ENCODE measurements at regions not wholly inside any gene's neighbourhood (a gene's known extent, or its start where the extent isn't known, plus 50 kb on each side); places are given as distances from the start of the nearest gene placed in this dataset.
"Not testable (repeated sequence)": the region's sequence is repeated elsewhere in the genome, so short reads cannot be mapped to it uniquely, and the experiment has no call there.

DNA sequence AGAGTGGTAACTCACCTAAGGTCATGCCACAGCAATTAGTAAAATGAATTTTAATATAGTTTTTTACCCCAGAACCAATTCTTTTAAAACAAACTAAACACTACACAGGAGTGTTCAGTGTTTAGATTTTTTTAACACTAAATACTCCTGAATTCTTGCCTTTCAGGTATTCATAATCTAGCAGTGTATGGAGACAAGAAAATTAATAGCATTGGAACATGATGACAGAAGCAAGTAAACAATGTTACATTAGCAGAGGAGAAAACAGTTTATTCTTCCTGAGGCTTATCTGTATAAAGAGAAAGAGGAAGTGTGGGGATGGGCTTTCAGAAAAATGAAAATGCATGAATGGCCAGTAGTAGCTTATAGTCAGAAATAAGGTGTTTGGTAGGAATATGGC lies 222.1 kb upstream of the FAT3 start:
- POLR2A ChIA-PET = no interaction called here
- no peak for DNase-seq (ENCODE audit: extremely low spot score)
- TF ChIP-seq, protein P1, sequence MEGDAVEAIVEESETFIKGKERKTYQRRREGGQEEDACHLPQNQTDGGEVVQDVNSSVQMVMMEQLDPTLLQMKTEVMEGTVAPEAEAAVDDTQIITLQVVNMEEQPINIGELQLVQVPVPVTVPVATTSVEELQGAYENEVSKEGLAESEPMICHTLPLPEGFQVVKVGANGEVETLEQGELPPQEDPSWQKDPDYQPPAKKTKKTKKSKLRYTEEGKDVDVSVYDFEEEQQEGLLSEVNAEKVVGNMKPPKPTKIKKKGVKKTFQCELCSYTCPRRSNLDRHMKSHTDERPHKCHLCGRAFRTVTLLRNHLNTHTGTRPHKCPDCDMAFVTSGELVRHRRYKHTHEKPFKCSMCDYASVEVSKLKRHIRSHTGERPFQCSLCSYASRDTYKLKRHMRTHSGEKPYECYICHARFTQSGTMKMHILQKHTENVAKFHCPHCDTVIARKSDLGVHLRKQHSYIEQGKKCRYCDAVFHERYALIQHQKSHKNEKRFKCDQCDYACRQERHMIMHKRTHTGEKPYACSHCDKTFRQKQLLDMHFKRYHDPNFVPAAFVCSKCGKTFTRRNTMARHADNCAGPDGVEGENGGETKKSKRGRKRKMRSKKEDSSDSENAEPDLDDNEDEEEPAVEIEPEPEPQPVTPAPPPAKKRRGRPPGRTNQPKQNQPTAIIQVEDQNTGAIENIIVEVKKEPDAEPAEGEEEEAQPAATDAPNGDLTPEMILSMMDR (IDR thresholded peaks at IDR 0.05; ENCODE audit: control extremely low read depth, extremely low read depth, low read depth, missing control alignments) = no peak
- CTCF ChIA-PET = no interaction called here

DNA sequence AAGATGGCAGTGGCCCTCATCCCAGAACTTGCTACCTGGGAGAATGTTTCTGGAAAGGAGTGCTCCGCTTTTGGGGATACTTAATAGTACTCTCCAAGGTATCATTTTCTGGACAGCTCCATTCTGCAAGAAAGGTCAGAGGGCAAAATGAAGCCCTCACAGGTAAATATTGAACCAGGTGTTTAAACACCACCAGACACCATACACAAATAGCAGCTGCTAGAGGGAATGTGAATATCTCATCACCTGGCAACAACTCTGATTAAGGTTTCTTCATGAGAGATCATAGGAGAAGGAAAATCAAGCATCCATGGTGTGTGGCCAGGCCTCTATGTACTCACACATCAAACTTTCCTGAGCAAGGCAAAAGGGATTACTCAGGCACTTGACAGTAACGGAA lies 226.1 kb upstream of the FAT3 start:
- DNase-seq (ENCODE audit: extremely low spot score) = no peak
- POLR2A ChIA-PET = no interaction called here
- TF ChIP-seq, protein P1 (IDR thresholded peaks at IDR 0.05; ENCODE audit: control extremely low read depth, extremely low read depth, low read depth, missing control alignments) = no peak
- CTCF ChIA-PET = no interaction called here

DNA sequence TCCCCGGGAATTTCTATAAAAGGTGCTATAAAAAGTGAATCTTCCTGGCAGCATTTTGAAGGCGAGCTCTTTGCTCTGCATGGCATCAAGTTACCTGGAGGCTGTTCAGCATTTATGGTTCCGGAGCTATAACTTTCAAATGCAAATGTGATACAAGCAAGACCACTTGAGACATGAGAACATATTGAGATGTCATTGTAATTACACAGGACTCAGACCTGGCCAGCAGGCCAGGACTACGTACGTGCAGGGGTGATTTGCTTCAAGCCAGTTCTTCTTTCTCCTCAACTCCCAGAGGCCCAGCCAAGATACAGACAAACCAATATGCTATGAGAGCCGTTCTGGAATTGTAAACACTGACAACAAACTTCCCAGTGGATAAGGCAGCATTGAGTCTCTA lies 227.4 kb upstream of the FAT3 start:
- ChIA-PET POLR2A (no interaction called here), CTCF (interaction anchor here (1.6 kb wide), 1 partner anchor 13 kb away, joined by 7 read pairs; no protein-coding TSS in a partner anchor)
- TF ChIP-seq, protein P1 (IDR thresholded peaks at IDR 0.05; ENCODE audit: control extremely low read depth, extremely low read depth, low read depth, missing control alignments) = no peak
- DNase-seq (ENCODE audit: extremely low spot score) = no peak

DNA sequence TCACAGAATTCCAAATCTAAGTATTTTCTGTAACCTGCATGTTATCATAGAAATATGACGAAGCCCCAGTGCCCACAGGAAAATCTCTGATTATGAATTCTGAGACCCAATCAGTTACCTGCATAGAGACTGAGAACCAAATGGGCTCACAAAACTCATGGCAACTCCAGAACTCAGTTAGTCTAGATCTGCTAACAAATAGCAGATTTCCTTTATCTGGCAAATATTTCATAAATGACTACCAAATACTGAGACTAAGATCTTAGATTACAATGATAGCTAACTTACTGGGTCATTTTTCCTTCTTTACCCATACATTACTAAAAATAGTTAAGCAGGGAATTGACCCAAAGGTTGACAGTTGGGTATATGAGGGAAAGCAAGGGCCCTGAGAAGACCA lies 228.1 kb upstream of the FAT3 start:
- ChIA-PET POLR2A (no interaction called here), CTCF (interaction anchor here (1.6 kb wide), 1 partner anchor 13 kb away, joined by 7 read pairs; no protein-coding TSS in a partner anchor)
- TF ChIP-seq, protein P1 (IDR thresholded peaks at IDR 0.05; ENCODE audit: control extremely low read depth, extremely low read depth, low read depth, missing control alignments) = no peak
- DNase-seq (ENCODE audit: extremely low spot score) = no peak

DNA sequence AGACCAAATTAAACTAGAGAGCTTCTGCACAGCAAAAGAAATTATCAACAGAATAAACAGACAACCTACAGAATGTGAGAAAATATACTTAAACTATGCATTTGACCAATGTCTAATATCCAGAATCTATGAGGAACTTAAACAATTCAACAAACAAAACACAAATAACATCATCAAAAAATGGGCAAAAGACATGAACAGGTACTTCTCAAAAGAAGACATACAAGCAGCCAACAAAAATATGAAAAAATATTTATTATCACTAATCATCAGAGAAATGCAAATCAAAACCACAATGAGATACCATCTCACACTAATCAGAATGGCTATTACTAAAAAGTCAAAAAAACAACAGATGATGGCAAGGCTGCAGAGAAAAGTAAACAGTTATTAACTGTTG lies 236.2 kb upstream of the FAT3 start:
- POLR2A ChIA-PET; DNase-seq (ENCODE audit: extremely low spot score): not testable (repeated sequence)
- CTCF ChIA-PET = interaction anchor here (1.2 kb wide), 1 partner anchor 29 kb away, joined by 3 read pairs; no protein-coding TSS in a partner anchor

DNA sequence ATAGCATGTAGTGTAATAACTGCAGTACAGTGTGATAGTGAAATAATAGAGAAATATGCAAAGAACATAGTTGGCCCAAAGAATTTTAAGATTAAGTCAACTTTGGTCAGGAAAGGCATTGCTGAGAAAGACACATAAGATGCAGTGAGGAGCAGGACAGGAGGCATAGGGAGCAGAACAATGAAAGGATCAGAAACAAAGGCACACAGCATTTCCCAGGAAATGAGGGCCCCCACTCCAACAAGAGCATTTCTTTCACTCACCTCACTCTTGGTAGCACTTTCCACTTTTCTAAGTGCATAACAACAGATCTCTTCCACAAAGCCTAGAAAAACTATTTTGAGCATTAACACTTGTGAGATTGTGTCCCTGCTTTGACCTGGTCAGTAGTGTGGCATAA lies 238.4 kb upstream of the FAT3 start:
- POLR2A ChIA-PET = no interaction called here
- DNase-seq (ENCODE audit: extremely low spot score) = no peak
- CTCF ChIA-PET = no interaction called here
- TF ChIP-seq, protein P1 (IDR thresholded peaks at IDR 0.05; ENCODE audit: control extremely low read depth, extremely low read depth, low read depth, missing control alignments) = no peak

DNA sequence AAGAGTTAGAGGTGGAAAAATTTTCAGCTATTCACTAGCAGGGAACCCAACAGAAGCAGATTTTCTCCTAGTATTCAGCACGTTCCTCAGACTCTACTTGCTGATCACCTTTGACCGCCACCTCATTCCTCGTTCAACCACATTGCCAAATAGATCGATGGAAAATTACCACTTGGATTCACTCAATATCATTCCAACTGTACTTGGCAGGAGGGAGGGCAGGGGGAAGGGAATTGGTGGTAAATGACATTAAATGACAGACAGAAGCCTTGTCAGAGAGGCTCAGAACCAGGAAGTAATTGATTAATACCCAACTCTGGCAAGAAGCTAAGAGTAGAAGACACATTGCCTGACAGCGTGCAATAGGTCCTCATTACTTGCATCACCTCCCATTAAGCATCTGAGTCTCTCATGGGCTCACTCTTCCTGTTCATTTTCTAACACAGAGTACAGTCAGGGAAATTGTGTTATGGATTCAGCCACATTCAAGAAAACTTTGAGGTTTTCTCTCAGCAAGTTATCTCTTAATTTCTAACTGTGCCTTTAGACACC lies 240.5 kb upstream of the FAT3 start:
- POLR2A ChIA-PET = no interaction called here
- TF ChIP-seq, protein P1 (IDR thresholded peaks at IDR 0.05; ENCODE audit: control extremely low read depth, extremely low read depth, low read depth, missing control alignments) = no peak
- CTCF ChIA-PET = interaction anchor here (1.7 kb wide), 1 partner anchor 13 kb away, joined by 7 read pairs; no protein-coding TSS in a partner anchor
- no peak for DNase-seq (ENCODE audit: extremely low spot score)

All from GM10248 (cell line).